HG02610 (cell line): ENCODE measurements at regions not wholly inside any gene's neighbourhood (a gene's known extent, or its start where the extent isn't known, plus 50 kb on each side); places are given as distances from the start of the nearest gene placed in this dataset.
A peak's percentile ranks its signal among the peaks of the same experiment; 100 is the strongest.

Experiments
- ATAC-seq: cut with Tn5 transposase; IDR thresholded peaks from one replicate; pipeline ENCODE4 v1.9.1; 2021; ENCODE audit warnings: mild to moderate bottlenecking, moderate library complexity; ENCODE audit not compliant: unreplicated experiment

DNA sequence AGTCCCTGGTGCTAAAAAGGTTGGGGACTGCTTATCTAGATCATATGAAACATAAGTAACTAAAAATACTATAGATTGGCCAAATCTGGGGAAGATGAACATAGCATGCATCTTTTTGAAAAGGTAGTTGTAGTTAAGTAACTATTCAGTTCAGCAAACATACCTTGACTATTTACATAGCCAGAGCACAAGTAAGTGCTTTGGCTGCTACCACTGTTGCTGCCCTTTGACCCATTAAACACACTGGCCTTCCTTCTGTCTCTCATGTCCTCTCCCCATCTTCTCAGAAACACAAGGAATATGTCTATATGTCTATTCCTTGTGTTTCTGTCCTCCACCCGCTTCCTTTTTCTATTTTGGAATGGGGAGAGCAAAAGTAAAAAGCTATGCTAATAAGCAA is 87.9 kb upstream of the SPRY1 start:
- no peak for ATAC-seq

DNA sequence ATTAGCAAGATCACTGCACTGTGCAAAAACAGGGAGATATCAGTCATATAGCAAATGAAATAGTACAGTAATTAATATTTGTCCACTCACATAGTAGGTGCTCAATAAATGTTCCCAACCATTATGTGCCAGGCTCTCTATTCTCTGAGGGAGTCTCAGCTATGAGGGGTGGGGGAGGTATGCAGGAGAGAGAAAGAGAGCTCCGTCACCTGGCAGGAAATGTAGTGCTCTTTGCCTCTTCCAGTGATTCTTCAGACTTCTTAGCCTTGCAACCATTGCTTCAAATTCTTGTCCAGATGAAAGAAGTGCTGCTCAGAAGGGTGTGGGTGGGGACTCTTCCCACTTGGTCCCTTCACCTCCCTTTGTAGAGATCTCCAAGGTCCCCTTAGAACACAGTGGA is 84.5 kb upstream of the SPRY1 start:
- no peak for ATAC-seq

DNA sequence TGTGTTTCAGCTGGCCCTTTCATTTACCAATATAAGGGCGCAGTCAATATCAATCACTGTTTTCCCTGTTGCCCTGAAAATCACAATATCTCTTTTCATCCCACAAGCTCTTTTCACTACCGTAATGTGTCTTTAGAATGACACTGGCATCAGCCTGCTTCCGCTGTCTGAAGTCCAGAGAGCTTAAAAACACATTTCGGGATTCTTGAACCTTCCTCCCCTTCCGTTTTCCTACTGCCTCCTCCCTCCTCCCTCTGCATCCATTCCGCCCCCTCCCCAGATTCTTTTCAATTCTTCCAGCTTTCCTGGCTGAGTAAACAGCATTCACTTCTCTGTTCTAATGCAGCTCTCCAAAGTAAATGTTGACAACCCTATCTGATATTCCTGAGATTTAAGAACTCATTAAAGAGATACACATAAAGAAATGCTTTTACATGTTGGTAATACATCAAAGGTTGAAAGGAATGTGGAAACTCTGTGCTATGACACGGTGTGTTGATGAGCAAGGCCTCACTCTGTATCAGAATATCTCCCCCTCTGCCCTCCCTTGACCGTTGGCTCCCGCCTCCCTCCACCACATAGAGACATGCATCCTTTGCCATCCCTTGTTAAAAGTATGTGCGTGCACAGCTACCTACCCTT is 83.5 kb upstream of the SPRY1 start:
- ATAC-seq = no peak

DNA sequence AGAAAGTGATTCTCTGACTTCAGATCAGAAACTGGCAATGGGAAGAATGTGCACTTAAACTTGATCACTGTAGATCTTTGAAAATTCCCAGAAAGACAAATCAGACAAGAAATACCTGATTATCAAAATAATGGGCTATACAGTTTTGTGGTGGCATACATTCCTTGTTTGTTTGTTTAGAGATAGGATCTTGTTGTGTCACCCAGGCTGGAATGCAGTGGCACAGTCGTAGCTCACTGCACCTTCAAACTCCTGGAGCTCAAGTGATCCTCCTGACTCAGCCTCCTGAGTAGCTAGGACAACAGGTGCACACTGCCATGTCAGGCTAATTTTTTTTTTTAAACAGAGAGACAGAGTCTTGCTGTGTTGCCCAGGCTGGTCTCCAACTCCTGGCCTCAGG is 81.0 kb upstream of the SPRY1 start:
- no peak for ATAC-seq

GRCh38 chr4:123317211-123317610 is 79.4 kb upstream of the SPRY1 start:
- no peak for ATAC-seq

- ATAC-seq = no peak
Measured at GRCh38 chr4:123319639-123320038, 77.0 kb upstream of the SPRY1 start.

- no peak for ATAC-seq
Measured at GRCh38 chr4:123323998-123324397, 72.6 kb upstream of the SPRY1 start.

GRCh38 chr4:123325241-123325681 is 71.3 kb upstream of the SPRY1 start:
- peak; percentile 96 for ATAC-seq

GRCh38 chr4:123327346-123327745 is 69.2 kb upstream of the SPRY1 start:
- ATAC-seq = no peak

GRCh38 chr4:123327846-123328429 is 68.7 kb upstream of the SPRY1 start:
- no peak for ATAC-seq

- ATAC-seq = no peak
Measured at GRCh38 chr4:123338715-123339114, 57.9 kb upstream of the SPRY1 start.

GRCh38 chr4:123339507-123340380 is 56.9 kb upstream of the SPRY1 start:
- no peak for ATAC-seq

GRCh38 chr4:123340381-123340701 is 56.3 kb upstream of the SPRY1 start:
- ATAC-seq = no peak

DNA sequence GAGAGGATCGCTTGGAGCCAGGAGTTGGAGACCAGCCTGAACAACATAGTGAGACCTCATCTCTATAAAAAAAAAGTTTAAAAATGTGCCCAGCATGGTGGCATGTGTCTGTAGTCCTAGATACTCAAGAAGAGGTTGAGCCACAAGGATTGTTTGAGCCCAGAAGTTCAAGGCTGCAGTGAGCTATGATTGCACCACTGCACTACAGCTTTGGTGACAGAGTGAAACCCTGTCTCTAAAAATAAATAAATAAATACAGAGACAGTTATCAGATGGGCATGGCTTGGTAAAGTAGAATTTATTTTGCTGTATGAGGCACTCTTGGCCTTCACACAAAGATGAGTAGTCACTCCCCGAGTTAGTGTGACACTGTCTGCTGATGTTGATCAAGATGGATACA is 54.1 kb upstream of the SPRY1 start:
- no peak for ATAC-seq

DNA sequence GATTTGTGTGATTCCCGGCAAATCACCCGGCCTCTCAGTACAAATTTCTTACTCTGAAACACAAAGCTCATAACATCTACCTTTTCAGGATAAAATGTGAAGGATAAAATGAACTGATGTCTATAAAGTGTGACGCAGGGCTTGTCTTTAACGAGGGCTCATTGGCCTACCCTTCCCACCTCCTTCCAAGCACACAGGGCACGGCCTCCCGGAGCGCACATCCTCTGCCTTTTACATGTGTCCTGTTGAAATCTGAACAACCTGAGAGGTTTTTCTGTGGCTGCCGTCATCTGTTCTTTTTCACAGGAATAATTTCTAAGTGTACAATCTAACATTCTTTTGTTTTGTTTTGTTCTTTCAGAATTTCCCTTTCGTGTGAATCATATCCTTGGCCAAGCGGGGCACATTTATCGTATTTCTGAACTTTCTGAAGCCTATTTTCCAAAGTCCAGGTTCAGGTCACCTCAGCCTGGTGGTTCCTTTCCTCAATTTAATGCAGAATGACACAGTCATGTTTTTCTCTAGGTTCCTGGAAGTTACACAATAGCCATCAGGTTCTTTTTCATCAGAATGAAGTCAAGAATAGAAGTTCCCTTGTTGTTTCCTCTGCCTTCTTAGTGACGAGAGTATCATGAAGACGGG is 53.1 kb upstream of the SPRY1 start:
- no peak for ATAC-seq

DNA sequence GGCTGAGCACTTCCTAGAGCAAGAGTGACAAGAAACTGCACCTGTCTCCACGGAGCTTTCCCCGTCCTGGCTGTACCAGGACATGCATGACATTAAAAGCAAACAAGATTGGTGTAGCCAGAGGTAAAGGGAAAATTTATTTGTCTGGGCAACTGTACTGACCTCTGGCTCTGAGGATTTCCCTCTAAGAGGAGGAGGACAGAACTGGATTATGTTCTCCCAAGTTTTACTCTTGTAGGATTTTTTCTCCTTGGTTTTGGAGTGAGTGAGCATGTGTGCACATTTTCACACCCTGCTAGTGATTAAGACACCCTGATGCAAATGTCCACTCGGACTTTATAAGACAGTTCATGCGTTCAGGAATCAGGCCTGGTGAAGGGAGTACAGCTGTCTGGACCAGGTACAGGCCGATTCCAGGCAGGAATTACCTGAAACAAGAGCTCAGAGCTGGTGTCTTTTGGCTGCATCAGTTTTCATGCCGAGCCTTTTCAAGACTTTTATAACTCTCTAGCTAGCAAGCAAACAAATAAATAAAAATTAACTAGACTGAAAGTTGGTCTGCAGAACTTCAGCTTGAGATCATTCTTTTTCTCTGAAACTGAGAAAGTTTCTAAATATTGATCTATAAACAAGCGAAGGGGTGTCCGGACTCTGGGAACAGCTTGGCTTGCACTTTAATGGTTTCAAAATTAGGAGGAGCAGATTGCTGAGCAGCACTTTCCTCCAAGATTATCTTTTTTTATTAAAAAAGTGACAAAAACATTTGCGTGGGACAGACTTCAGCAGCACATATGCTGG is 51.3 kb upstream of the SPRY1 start:
- ATAC-seq = no peak

- no peak for ATAC-seq
Measured at GRCh38 chr4:123345935-123346300, 50.7 kb upstream of the SPRY1 start.

- no peak for ATAC-seq
Measured at GRCh38 chr4:123346330-123346940, 50.2 kb upstream of the SPRY1 start.
